Bone marrow (tissue), 2 donors: ENCODE measurements at regions not wholly inside any gene's neighbourhood (a gene's known extent, or its start where the extent isn't known, plus 50 kb on each side); places are given as distances from the start of the nearest gene placed in this dataset.
"Not testable (repeated sequence)": the region's sequence is repeated elsewhere in the genome, so short reads cannot be mapped to it uniquely, and the experiment has no call there.

Experiments used
- DNase-seq, 2 donors: peaks; one replicate each; lab custom pipeline; 2025; lab: John Stamatoyannopoulos, UW

- DNase-seq = no peak
These were observed 87.2 kb upstream of the KRAS start for GRCh38 chr12:25337916-25338315.

- no peak for DNase-seq
These were observed 81.4 kb upstream of the KRAS start for GRCh38 chr12:25332143-25332542.

- DNase-seq = no peak
These were observed 77.5 kb upstream of the KRAS start for GRCh38 chr12:25328072-25328712.

- no peak for DNase-seq
These were observed 76.6 kb upstream of the KRAS start for GRCh38 chr12:25327321-25327720.

GRCh38 chr12:25326326-25326725 lies 75.6 kb upstream of the KRAS start:
- DNase-seq = no peak

GRCh38 chr12:25324861-25325260 lies 74.1 kb upstream of the KRAS start:
- no peak for DNase-seq

- DNase-seq = no peak
These were observed 72.9 kb upstream of the KRAS start for GRCh38 chr12:25323581-25323982.

- no peak for DNase-seq
These were observed 72.3 kb upstream of the KRAS start for GRCh38 chr12:25322918-25323531.

- DNase-seq = no peak
These were observed 71.6 kb upstream of the KRAS start for GRCh38 chr12:25322351-25322750.

- no peak for DNase-seq
These were observed 71.0 kb upstream of the KRAS start for GRCh38 chr12:25321772-25322171.

- DNase-seq = no peak
These were observed 69.6 kb upstream of the KRAS start for GRCh38 chr12:25320123-25321006.

- no peak for DNase-seq
These were observed 68.7 kb upstream of the KRAS start for GRCh38 chr12:25319233-25319984.

- DNase-seq = no peak
These were observed 66.8 kb upstream of the KRAS start for GRCh38 chr12:25317553-25317952.

- DNase-seq = no peak
These were observed 64.7 kb upstream of the KRAS start for GRCh38 chr12:25315388-25315787.

GRCh38 chr12:25313266-25313990 lies 62.7 kb upstream of the KRAS start:
- DNase-seq = not testable (repeated sequence)

- no peak for DNase-seq
These were observed 60.8 kb upstream of the KRAS start for GRCh38 chr12:25311506-25311905.

GRCh38 chr12:25310071-25310470 lies 59.3 kb upstream of the KRAS start:
- DNase-seq = not testable (repeated sequence)

- DNase-seq = no peak
These were observed 58.0 kb upstream of the KRAS start for GRCh38 chr12:25308756-25309155.

- no peak for DNase-seq
These were observed 57.1 kb upstream of the KRAS start for GRCh38 chr12:25307818-25308217.

- no peak for DNase-seq
These were observed 51.1 kb upstream of the KRAS start for GRCh38 chr12:25301798-25302197.
